ENCODE measurements at regions not wholly inside any gene's neighbourhood (a gene's known extent, or its start where the extent isn't known, plus 50 kb on each side); places are given as distances from the start of the nearest gene placed in this dataset.

DNA sequence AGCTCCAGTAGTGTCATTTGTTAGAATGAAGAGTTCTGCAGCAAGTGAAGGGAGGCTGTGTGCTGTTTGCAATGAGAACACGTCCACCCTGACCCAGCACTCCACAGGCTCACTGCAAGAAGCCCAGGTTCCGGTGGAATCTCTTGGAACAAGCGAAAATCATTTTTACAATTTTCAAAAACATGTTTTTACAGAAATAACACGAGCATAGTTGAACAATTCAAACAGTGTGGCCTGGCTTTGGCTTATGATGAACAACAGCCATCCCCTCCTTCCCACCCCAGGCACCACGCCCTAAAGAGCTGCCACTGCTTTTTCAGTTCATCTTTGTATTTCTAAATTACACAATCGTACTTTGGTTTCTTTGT is 59.5 kb upstream of the KY start:
- CTCF ChIA-PET: interaction anchor here (0.7 kb wide), 1 partner anchor 19 kb away, joined by 3 read pairs; no protein-coding TSS in a partner anchor
- POLR2A ChIA-PET: no interaction called here
- no peak for TF ChIP-seq CTCF (IDR thresholded peaks at IDR 0.05; ENCODE audit: control extremely low read depth, extremely low read depth, low read depth, missing control alignments)
- DNase-seq (ENCODE audit: extremely low spot score): no peak

DNA sequence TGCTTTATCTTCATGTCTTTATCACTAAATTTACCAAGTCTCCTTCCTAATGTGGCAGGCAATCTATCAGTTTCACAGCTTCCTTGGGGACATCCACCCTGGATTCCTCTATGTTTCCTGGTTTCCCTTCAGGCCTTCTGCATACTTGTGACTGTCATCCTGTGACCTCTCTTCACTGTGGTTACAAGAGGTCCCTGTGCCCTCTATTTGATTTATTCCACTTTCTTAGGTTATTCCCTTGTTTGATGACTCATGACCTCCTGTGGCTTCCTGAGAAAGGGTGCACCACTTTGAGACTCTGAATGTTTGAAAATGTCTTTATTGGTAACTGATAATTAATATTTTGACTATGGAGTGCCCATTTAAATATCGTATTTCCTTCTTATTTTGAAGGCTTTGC is 60.5 kb upstream of the KY start:
- DNase-seq (ENCODE audit: extremely low spot score): no peak
- TF ChIP-seq CTCF (IDR thresholded peaks at IDR 0.05; ENCODE audit: control extremely low read depth, extremely low read depth, low read depth, missing control alignments): no peak
- CTCF ChIA-PET: no interaction called here

DNA sequence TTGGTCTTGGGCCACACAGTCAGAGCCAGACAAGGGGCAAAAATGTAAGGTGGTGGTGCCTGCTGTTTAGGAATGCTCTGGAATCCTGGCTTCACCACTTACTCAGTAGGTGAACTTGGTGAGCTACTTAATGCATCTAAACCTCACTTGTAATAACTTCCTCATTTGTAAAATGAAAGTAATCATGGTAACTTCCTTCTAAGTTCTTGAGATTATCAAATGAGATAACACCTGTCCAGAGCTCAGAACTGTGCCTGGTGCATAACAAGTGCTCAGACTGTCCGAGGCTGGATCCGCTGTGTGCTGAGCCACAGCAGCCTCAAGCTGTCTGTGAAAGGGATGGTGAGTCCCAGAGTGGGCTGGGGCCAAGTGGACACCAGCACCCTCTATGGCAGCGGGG is 62.8 kb upstream of the KY start:
- POLR2A ChIA-PET: no interaction called here
- CTCF ChIA-PET: interaction anchor here (1.2 kb wide), 1 partner anchor 10 kb away, joined by 4 read pairs; no protein-coding TSS in a partner anchor
- DNase-seq (ENCODE audit: extremely low spot score): no peak

More for the DNA sequence above, 60.5 kb upstream of the KY start:
- POLR2A ChIA-PET: no interaction called here

DNA sequence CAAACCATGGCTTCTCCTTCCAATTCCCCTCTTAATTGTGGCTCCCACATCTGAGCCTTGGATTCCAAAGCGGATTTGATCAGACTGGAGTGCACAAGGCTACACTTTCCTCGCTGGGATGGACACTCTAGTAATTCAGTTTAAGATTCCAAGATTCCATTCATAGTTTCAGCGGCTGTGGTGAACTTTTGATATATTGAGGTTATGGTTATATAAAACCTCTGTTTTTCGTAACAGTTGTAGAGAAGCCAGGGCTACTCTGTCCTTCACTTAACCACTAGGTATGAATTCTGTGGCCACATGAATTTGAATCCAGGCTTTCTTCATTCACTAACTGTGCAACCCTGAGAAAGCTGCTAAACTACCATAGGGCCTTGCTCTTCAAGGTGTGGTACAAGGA is 67.9 kb upstream of the KY start:
- DNase-seq (ENCODE audit: extremely low spot score): no peak
- POLR2A ChIA-PET: no interaction called here
- CTCF ChIA-PET: interaction anchor here (1.1 kb wide), 1 partner anchor 36 kb away, joined by 4 read pairs; no protein-coding TSS in a partner anchor

More for the DNA sequence above, 62.8 kb upstream of the KY start:
- TF ChIP-seq CTCF (IDR thresholded peaks at IDR 0.05; ENCODE audit: control extremely low read depth, extremely low read depth, low read depth, missing control alignments): no peak

DNA sequence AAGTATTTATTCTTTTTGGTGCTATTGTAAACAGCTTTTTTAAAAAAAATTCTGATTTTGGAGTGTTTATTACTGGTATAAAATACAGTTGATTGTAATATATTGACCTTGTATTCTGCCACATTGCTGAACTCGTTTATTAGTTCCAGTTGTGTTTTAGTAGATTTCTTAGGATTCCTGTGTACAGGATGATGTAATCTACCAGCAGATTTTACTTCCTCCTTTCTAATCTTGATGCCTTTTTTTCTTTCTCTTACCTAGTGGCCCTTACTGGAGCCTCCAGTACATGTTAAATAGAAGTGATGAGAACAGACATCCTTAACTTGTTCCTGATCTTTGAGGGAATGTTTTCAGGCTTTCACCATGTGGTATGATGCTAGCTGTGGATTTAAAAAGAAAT is 70.4 kb upstream of the KY start:
- POLR2A ChIA-PET: no interaction called here
- TF ChIP-seq CTCF (IDR thresholded peaks at IDR 0.05; ENCODE audit: control extremely low read depth, extremely low read depth, low read depth, missing control alignments): no peak
- no peak for DNase-seq (ENCODE audit: extremely low spot score)
- CTCF ChIA-PET: no interaction called here

More for the DNA sequence above, 67.9 kb upstream of the KY start:
- TF ChIP-seq CTCF (IDR thresholded peaks at IDR 0.05; ENCODE audit: control extremely low read depth, extremely low read depth, low read depth, missing control alignments): no peak

- CTCF ChIA-PET: interaction anchor here (1.0 kb wide), 1 partner anchor 10 kb away, joined by 3 read pairs; no protein-coding TSS in a partner anchor
- no peak for DNase-seq (ENCODE audit: extremely low spot score)
- POLR2A ChIA-PET: no interaction called here
- TF ChIP-seq CTCF (IDR thresholded peaks at IDR 0.05; ENCODE audit: control extremely low read depth, extremely low read depth, low read depth, missing control alignments): no peak
These were observed 72.1 kb upstream of the EPHB1 start for GRCh38 chr3:134722969-134723368.

- ChIA-PET POLR2A (no interaction called here), CTCF (no interaction called here)
- DNase-seq (ENCODE audit: extremely low spot score): no peak
- TF ChIP-seq CTCF (IDR thresholded peaks at IDR 0.05; ENCODE audit: control extremely low read depth, extremely low read depth, low read depth, missing control alignments): no peak
These were observed 65.4 kb upstream of the EPHB1 start for GRCh38 chr3:134729649-134730048.
